ENCODE measurements at regions not wholly inside any gene's neighbourhood (a gene's known extent, or its start where the extent isn't known, plus 50 kb on each side); places are given as distances from the start of the nearest gene placed in this dataset.

GRCh38 chr2:62297624-62298010 is 101.7 kb downstream of the B3GNT2 start:
- no peak for DNase-seq

- DNase-seq, result no peak
Measured at GRCh38 chr2:62296832-62297623, 101.1 kb downstream of the B3GNT2 start.

- no peak for DNase-seq
Measured at GRCh38 chr2:62296034-62296831, 100.3 kb downstream of the B3GNT2 start.

GRCh38 chr2:62293490-62294271 is 97.8 kb downstream of the B3GNT2 start:
- DNase-seq, result no peak

GRCh38 chr2:62293151-62293489 is 97.2 kb downstream of the B3GNT2 start:
- DNase-seq, result no peak

DNA sequence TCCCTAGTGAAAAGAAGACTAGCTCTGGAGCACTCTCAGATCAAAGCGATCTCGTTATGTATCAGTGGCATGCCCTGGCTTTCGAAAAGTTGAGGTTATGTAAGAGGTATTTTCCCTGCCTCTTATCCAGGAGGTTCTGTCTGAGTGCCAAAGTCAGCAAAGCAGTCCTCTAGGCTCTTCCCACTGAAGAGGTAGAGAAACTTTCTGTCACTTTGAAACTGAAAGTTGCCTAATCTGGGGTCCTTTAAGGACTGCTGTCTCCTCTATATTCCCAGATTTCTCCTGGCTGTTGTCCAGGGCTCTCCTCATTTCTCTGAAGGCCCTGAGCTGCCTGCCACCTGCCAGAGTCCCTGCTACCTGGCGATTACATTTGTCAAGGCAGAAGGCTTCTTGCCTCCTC is 96.3 kb downstream of the B3GNT2 start:
- no peak for DNase-seq

GRCh38 chr2:62291517-62292137 is 95.7 kb downstream of the B3GNT2 start:
- no peak for DNase-seq

GRCh38 chr2:62291052-62291451 is 95.1 kb downstream of the B3GNT2 start:
- no peak for DNase-seq

- peak; percentile 8 for DNase-seq
Measured at GRCh38 chr2:62287899-62288880, 92.3 kb downstream of the B3GNT2 start.

GRCh38 chr2:62287282-62287681 is 91.4 kb downstream of the B3GNT2 start:
- no peak for DNase-seq

- DNase-seq, result no peak
Measured at GRCh38 chr2:62286089-62286785, 90.3 kb downstream of the B3GNT2 start.

GRCh38 chr2:62284980-62285379 is 89.1 kb downstream of the B3GNT2 start:
- no peak for DNase-seq

GRCh38 chr2:62284471-62284870 is 88.6 kb downstream of the B3GNT2 start:
- DNase-seq, result no peak

- no peak for DNase-seq
Measured at GRCh38 chr2:62283147-62283546, 87.2 kb downstream of the B3GNT2 start.

DNA sequence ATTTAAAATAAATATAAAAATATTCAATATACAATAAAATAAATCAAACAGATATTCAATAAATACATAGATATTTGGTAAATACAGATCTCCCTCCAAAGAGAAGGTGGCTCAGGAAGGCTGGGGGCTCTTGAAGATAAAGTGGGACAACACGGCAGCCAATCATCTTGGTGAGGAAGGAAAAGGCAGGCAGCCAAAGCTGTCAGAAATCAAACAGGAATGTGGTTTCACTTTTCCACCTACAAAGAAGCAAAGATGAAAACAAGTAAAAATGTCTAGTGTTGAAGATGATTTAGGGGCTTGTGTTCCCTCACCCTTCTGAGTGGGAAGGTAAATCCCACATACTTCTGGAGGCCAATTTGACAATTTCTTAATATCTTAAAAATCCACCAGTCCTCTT is 85.7 kb downstream of the B3GNT2 start:
- DNase-seq, result no peak

- DNase-seq, result no peak
Measured at GRCh38 chr2:62277688-62278087, 81.8 kb downstream of the B3GNT2 start.

Measured in skin of body (tissue), 1 donor.